Lung (tissue), 11 donors: ENCODE measurements at regions not wholly inside any gene's neighbourhood (a gene's known extent, or its start where the extent isn't known, plus 50 kb on each side); places are given as distances from the start of the nearest gene placed in this dataset.

Source experiments
- ATAC-seq: fragments of 200-7000 bp; cut with Tn5 transposase; one replicate; pipeline ENCODE4 v1.9.1; 2020; ENCODE audit warnings: moderate number of reproducible peaks; ENCODE audit not compliant: insufficient read depth, low FRiP score
- DNase-seq, 3 donors: peaks; one replicate each; pipeline ENCODE4 v3.0.0-alpha.2; 2013 to 2017
- H3K27ac ChIP-seq, 2 donors: one replicate each; pipeline ENCODE4 v1.5.1; 2013; ENCODE audit warnings: mild to moderate bottlenecking in 2 of 2, moderate library complexity in 2 of 2, control low read depth in 1 of 2, inconsistent platforms in 1 of 2, low read depth in 1 of 2, low read length in 1 of 2
- H3K27me3 ChIP-seq, 3 donors: one replicate each; pipeline ENCODE4 v1.5.1; 2013; ENCODE audit warnings: low read length in 2 of 3; ENCODE audit not compliant: control insufficient read depth in 3 of 3, insufficient read depth in 3 of 3
- H3K36me3 ChIP-seq, 4 donors: one replicate each; pipeline ENCODE4 v1.5.1; 2013; ENCODE audit warnings: low read length in 4 of 4, mild to moderate bottlenecking in 1 of 4, moderate library complexity in 1 of 4; ENCODE audit not compliant: control insufficient read depth in 4 of 4, insufficient read depth in 4 of 4
- H3K4me1 ChIP-seq, 5 donors: one replicate each; pipeline ENCODE4 v1.5.1; 2013; ENCODE audit warnings: low read length in 5 of 5, mild to moderate bottlenecking in 2 of 5, moderate library complexity in 1 of 5; ENCODE audit not compliant: control insufficient read depth in 5 of 5, insufficient read depth in 5 of 5
- H3K4me3 ChIP-seq: one replicate; pipeline ENCODE4 v1.5.1; 2013; ENCODE audit warnings: mild to moderate bottlenecking, control low read depth, moderate library complexity
- H3K9ac ChIP-seq, 2 donors: one replicate each; pipeline ENCODE4 v1.5.1; 2013; ENCODE audit warnings: low read length in 2 of 2, control low read depth in 1 of 2; ENCODE audit not compliant: insufficient read depth in 1 of 2
- H3K9me3 ChIP-seq, 4 donors: one replicate each; pipeline ENCODE4 v1.5.1; 2013; ENCODE audit warnings: low read length in 3 of 4, mild to moderate bottlenecking in 1 of 4, moderate library complexity in 1 of 4; ENCODE audit not compliant: control insufficient read depth in 4 of 4, insufficient read depth in 3 of 4
- WGBS, 2 donors: extraction: QIAGEN DNeasy Blood & Tissue Kit; methylation state at CpG; one replicate each; pipeline ENCODE4 v1.1.7; 2013; 5-methylcytosine and 5-hydroxymethylcytosine counted together
- TF ChIP-seq, protein P1 (sequence below): IDR thresholded peaks from 2 replicates; pipeline ENCODE4 v1.5.1; 2012; ENCODE audit warnings: mild to moderate bottlenecking; ENCODE audit errors: control extremely low read depth, extremely low read depth
- donor health status: control.
- donor health status: control.
- donor health status: Bipolar disorder and iron deficiency.
- donor health status: healthy.
- donor health status: DM: yes; HTN: yes; CAD: no.

DNA sequence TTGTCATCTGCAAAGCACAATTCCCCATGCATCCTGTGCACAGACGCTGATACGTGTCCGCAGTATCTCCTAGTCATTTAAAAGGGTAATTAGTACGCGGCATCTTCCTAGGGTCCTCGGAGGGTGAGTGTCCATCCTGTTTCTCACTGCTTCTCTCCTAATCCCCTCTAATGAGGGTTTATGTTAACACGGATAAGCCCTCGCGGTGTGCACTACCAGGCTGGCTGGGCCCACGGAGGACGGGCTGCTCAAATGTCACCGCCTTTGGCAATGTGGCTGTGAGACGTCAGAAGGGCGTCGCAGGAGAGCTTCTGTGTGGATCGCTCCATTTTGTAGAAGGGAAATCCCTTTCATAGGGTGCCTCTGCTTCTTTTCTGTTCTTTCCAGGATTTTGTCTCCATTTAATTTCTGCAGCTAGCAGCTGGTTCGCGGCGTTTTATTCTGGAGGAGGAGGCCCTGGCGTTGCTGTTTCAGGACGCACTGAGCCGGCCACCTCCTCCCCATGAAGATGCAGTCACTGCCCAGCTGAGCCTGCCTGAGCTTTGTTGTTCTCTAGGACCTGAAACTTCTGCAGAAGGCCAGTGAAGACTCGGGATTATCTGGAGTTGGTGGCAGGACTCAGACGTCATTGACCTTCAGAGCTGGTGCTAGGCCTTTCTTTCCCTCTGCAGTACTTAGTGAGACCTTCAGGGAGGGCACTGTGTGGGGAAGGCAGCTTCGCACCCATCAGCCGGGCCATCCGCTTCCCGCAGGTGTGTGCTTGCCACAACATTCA lies 326.1 kb upstream of the IRX1 start:
- Histone ChIP-seq H3K27me3 (no peaks in the 10 kb centered on the region), H3K4me3 (no peak overlapping the region), H3K9ac (no peak overlapping the region), H3K9me3 (peaks cover 0 to 2% (median 0%) of the 10 kb centered on the region in 4 donors), H3K27ac (no peak overlapping the region), H3K36me3 (no peaks in the 10 kb centered on the region), H3K4me1 (no peaks in the 10 kb centered on the region)
- DNase-seq (no peak), ATAC-seq (no peak)
- WGBS, 2 donors = 82 to 85% methylated on average over 28 of the region's 28 CpGs
- TF ChIP-seq, protein P1, sequence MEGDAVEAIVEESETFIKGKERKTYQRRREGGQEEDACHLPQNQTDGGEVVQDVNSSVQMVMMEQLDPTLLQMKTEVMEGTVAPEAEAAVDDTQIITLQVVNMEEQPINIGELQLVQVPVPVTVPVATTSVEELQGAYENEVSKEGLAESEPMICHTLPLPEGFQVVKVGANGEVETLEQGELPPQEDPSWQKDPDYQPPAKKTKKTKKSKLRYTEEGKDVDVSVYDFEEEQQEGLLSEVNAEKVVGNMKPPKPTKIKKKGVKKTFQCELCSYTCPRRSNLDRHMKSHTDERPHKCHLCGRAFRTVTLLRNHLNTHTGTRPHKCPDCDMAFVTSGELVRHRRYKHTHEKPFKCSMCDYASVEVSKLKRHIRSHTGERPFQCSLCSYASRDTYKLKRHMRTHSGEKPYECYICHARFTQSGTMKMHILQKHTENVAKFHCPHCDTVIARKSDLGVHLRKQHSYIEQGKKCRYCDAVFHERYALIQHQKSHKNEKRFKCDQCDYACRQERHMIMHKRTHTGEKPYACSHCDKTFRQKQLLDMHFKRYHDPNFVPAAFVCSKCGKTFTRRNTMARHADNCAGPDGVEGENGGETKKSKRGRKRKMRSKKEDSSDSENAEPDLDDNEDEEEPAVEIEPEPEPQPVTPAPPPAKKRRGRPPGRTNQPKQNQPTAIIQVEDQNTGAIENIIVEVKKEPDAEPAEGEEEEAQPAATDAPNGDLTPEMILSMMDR = no peak

DNA sequence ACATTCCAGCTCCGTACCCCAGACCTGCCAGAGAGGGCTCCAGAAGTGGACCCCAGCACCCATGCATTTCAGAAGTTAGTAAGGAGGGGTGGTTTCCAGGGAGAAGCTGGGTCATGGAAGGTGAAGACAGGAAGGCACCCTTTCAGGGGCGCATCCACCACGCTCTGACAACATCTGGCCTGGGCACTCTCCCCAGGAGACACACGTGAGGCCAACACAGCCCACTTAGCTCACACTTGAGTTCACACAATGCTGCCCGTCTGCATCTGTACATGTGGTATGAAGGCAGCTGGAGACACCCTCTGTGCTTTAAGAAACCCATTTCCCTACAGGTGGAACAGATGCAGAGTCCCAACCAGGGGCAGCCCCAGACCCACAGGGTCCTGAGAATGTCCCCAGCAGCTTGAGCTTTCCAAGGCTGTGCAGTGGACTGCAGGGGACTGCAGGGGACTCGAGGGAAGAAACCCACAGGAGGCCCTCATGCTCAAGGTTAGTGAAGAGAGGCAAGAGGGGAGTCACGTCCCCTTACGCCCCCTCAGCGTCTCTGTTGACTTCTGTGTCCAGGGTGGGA lies 326.8 kb upstream of the IRX1 start:
- H3K4me3 ChIP-seq = no peak overlapping the region
- peaks cover 0 to 2% (median 0%) of the 10 kb centered on the region in 4 donors for H3K9me3 ChIP-seq
- no peaks in the 10 kb centered on the region for H3K4me1 ChIP-seq
- DNase-seq (no peak), ATAC-seq (no peak)
- H3K36me3 ChIP-seq = no peaks in the 10 kb centered on the region
- H3K27ac ChIP-seq = no peak overlapping the region
- TF ChIP-seq, protein P1 = no peak
- no peaks in the 10 kb centered on the region for H3K27me3 ChIP-seq
- 78 to 79% methylated on average over 9 of the region's 9 CpGs for whole genome bisulfite sequencing, 2 donors
- no peak overlapping the region for H3K9ac ChIP-seq

DNA sequence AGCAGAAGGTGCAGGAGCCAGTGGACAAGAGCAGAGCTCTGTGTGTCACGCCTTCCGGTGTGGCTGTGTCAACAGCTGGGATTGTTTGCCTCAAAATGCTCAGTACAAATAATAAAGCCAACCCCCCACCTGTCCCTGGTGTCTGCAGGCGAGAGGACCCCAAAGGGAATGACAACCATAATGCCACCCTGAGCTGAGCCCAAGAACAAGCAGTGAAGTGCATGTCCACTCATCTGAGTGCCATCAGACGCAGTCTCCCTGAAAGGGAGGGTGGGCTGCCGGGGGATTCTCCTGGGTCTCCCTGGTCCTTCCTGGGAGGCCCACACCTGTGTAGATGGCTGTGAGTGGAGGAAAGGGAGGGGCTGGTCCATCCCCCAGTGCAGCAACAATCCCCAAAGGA lies 328.8 kb upstream of the IRX1 start:
- TF ChIP-seq, protein P1 = no peak
- ATAC-seq = no peak

More for the DNA sequence above, 328.8 kb upstream of the IRX1 start:
- Histone ChIP-seq H3K27me3 (no peaks in the 10 kb centered on the region), H3K4me1 (no peaks in the 10 kb centered on the region), H3K9me3 (peaks cover 0 to 2% (median 0%) of the 10 kb centered on the region in 4 donors), H3K4me3 (no peak overlapping the region), H3K9ac (no peak overlapping the region), H3K36me3 (no peaks in the 10 kb centered on the region), H3K27ac (no peak overlapping the region)
- WGBS, 2 donors = 92 to 93% methylated on average over 5 of the region's 5 CpGs
- DNase-seq = no peak
